CD4-positive, alpha-beta T cell (primary cell): ENCODE measurements at regions not wholly inside any gene's neighbourhood (a gene's known extent, or its start where the extent isn't known, plus 50 kb on each side); places are given as distances from the start of the nearest gene placed in this dataset.

Experiments
- ATAC-seq: fragments of 200-7000 bp; cut with Tn5 transposase; one replicate; pipeline ENCODE4 v1.10.0; 2022; ENCODE audit warnings: mild to moderate bottlenecking; ENCODE audit not compliant: poor library complexity
- CTCF ChIA-PET: fragments of 350-600 bp; sonication (Branson Sonifier 250); formaldehyde crosslinking; loops from one replicate; lab custom pipeline; 2021; ENCODE audit warnings: antibody characterized with exemption, inconsistent platforms; lab: Charles Lee
- POLR2A ChIA-PET: fragments of 350-600 bp; sonication (Branson Sonifier 250); formaldehyde crosslinking; loops from one replicate; lab custom pipeline; 2021; ENCODE audit warnings: antibody characterized with exemption, inconsistent platforms; lab: Charles Lee
- DNase-seq, 14 experiments: peaks; one replicate each; pipeline ENCODE4 v3.0.0-alpha.2; 2013 to 2020; ENCODE audit warnings: mixed read lengths in 2 of 14
- H3K27ac ChIP-seq, 2 donors: one replicate each; pipeline versions ENCODE4 v1.5.1 to v1.7.0; 2013; ENCODE audit warnings: low read length in 2 of 2, low read depth in 1 of 2, mild to moderate bottlenecking in 1 of 2
- H3K27me3 ChIP-seq, 2 experiments: 1 replicate in 1 of 2; 2 replicates in 1 of 2; pipeline versions ENCODE4 v1.6.1 to v1.7.0; 2013; ENCODE audit warnings: low read length in 2 of 2, control low read depth in 1 of 2, mild to moderate bottlenecking in 1 of 2, moderate library complexity in 1 of 2; ENCODE audit not compliant: insufficient read depth in 2 of 2, control insufficient read depth in 1 of 2
- H3K36me3 ChIP-seq: one replicate; pipeline ENCODE4 v1.6.1; 2013; ENCODE audit warnings: low read length, control low read depth; ENCODE audit not compliant: insufficient read depth
- H3K4me1 ChIP-seq: one replicate; pipeline ENCODE4 v1.6.1; 2013; ENCODE audit warnings: low read length, control low read depth; ENCODE audit not compliant: insufficient read depth
- H3K4me3 ChIP-seq: one replicate; pipeline ENCODE4 v1.5.1; 2013; ENCODE audit warnings: mild to moderate bottlenecking, low read length, moderate library complexity
- H3K9me3 ChIP-seq, 2 experiments: 1 replicate in 1 of 2; 2 replicates in 1 of 2; pipeline versions ENCODE4 v1.6.1 to v1.7.0; 2013; ENCODE audit warnings: low read length in 2 of 2, mild to moderate bottlenecking in 2 of 2, control low read depth in 1 of 2, moderate library complexity in 1 of 2; ENCODE audit not compliant: control insufficient read depth in 1 of 2, insufficient read depth in 1 of 2
- H3K27ac Mint-ChIP-seq: one replicate; pipeline ENCODE4 v1.8.0; 2020; ENCODE audit warnings: mixed read lengths
- H3K27me3 Mint-ChIP-seq: one replicate; pipeline ENCODE4 v1.8.0; 2021; ENCODE audit warnings: mixed read lengths
- H3K36me3 Mint-ChIP-seq: one replicate; pipeline ENCODE4 v1.8.0; 2021; ENCODE audit warnings: low read depth, mixed read lengths
- H3K4me1 Mint-ChIP-seq: one replicate; pipeline ENCODE4 v1.8.0; 2021; ENCODE audit warnings: low read depth, mixed read lengths
- H3K4me3 Mint-ChIP-seq: one replicate; pipeline ENCODE4 v1.8.0; 2020; ENCODE audit warnings: mild to moderate bottlenecking, mixed read lengths
- H3K9me3 Mint-ChIP-seq: one replicate; pipeline ENCODE4 v1.8.0; 2020; ENCODE audit warnings: mixed read lengths
- CTCF ChIP-seq: fragments of 200-600 bp; IDR thresholded peaks from one replicate; pipeline ENCODE4 v1.8.0; 2022; ENCODE audit warnings: antibody characterized with exemption, mild to moderate bottlenecking
- intact Hi-C, 2 experiments: fragments of 100-400 bp; cut with DNase I in 1 of 2; cut with micrococcal nuclease in 1 of 2; formaldehyde crosslinking; loops; one replicate each; pipeline versions ENCODE4 v1.15.1 to v1.9.0; 2023 to 2025; cut with DNase I, micrococcal nuclease

DNA sequence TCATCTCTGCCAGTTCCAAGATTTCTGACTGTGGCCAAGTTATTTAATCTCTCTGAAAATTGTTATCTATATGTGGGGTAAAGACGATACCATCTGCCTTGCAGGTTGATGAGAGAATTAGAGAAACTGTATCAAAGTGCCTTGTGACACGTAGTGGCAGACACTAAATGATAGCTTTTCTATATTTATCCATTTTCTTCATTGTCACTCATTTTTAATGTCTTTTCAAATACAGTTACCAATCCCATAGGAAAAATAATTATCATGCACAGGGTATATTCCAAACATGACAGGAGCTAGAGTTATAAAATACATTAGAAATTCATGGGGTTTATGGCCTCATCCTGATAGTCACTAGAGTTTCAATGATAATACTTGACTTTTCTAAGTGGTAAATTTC, 95.6 kb upstream of the NOL4 start:
- H3K27ac ChIP-seq, result no peak overlapping the region
- Mint-ChIP-seq H3K27ac (no peak overlapping the region), H3K36me3 (no peaks in the 10 kb centered on the region), H3K9me3 (peaks cover 7% of the 10 kb centered on the region), H3K27me3 (no peaks in the 10 kb centered on the region), H3K4me1 (no peaks in the 10 kb centered on the region), H3K4me3 (no peak overlapping the region)
- ATAC-seq (no peak), DNase-seq (no peak)
- ChIA-PET POLR2A (no interaction called here), CTCF (no interaction called here)
- H3K4me3 ChIP-seq, result no peak overlapping the region
- TF ChIP-seq CTCF, result no peak
- intact Hi-C loops, result no loop called here
- no peaks in the 10 kb centered on the region for H3K36me3 ChIP-seq
- peaks cover 0 to 2% of the 10 kb centered on the region in 2 experiments for H3K9me3 ChIP-seq
- no peaks in the 10 kb centered on the region for H3K27me3 ChIP-seq
- no peaks in the 10 kb centered on the region for H3K4me1 ChIP-seq

- H3K4me1 Mint-ChIP-seq, result no peaks in the 10 kb centered on the region
- H3K9me3 Mint-ChIP-seq, result peaks cover 7% of the 10 kb centered on the region
- ATAC-seq (no peak), DNase-seq (no peak)
- Histone ChIP-seq H3K4me3 (no peak overlapping the region), H3K9me3 (peaks cover 0 to 3% of the 10 kb centered on the region in 2 experiments), H3K36me3 (no peaks in the 10 kb centered on the region), H3K27me3 (no peaks in the 10 kb centered on the region), H3K4me1 (no peaks in the 10 kb centered on the region), H3K27ac (no peak overlapping the region)
- H3K4me3 Mint-ChIP-seq, result no peak overlapping the region
- CTCF ChIA-PET, result no interaction called here
- no peak overlapping the region for H3K27ac Mint-ChIP-seq
- TF ChIP-seq CTCF, result no peak
- H3K27me3 Mint-ChIP-seq, result no peaks in the 10 kb centered on the region
- intact Hi-C loops, result no loop called here
- H3K36me3 Mint-ChIP-seq, result no peaks in the 10 kb centered on the region
- POLR2A ChIA-PET, result no interaction called here
These were observed 96.4 kb upstream of the NOL4 start for GRCh38 chr18:34321066-34321465.

GRCh38 chr18:34322365-34323289, 97.9 kb upstream of the NOL4 start:
- ChIA-PET CTCF (no interaction called here), POLR2A (no interaction called here)
- no peak overlapping the region for H3K4me3 Mint-ChIP-seq
- DNase-seq, result no peak
- TF ChIP-seq CTCF, result no peak
- H3K4me1 Mint-ChIP-seq, result no peaks in the 10 kb centered on the region
- H3K9me3 Mint-ChIP-seq, result peaks cover 4% of the 10 kb centered on the region
- H3K9me3 ChIP-seq, result peaks cover 0 to 3% of the 10 kb centered on the region in 2 experiments
- no peaks in the 10 kb centered on the region for H3K27me3 ChIP-seq
- no peaks in the 10 kb centered on the region for H3K4me1 ChIP-seq
- H3K4me3 ChIP-seq, result no peak overlapping the region
- H3K27ac ChIP-seq, result no peak overlapping the region
- H3K27ac Mint-ChIP-seq, result no peak overlapping the region
- no peaks in the 10 kb centered on the region for H3K36me3 Mint-ChIP-seq
- intact Hi-C loops, result no loop called here
- no peaks in the 10 kb centered on the region for H3K36me3 ChIP-seq
- ATAC-seq, result no peak
- no peaks in the 10 kb centered on the region for H3K27me3 Mint-ChIP-seq
